GM12878 (cell line): ENCODE measurements at regions not wholly inside any gene's neighbourhood (a gene's known extent, or its start where the extent isn't known, plus 50 kb on each side); places are given as distances from the start of the nearest gene placed in this dataset.

Experiments
- ATAC-seq: fragments of 200-7000 bp; cut with Tn5 transposase; 3 replicates; pipeline ENCODE4 v1.9.1; 2020; ENCODE audit warnings: mild to moderate bottlenecking, moderate library complexity
- BruUV-seq: library from RNA; stranded (reverse); fragments of 400-500 nt; replicated peaks from 2 replicates; lab custom pipeline; 2021; lab: Mats Ljungman, UMichigan
- CTCF ChIA-PET: fragments of 300-600 bp; sonication (Branson Sonifier 250); formaldehyde crosslinking; extraction: SDS; loops from one replicate; lab custom pipeline; 2021; ENCODE audit warnings: inconsistent platforms; lab: Yijun Ruan, JAX
- POLR2A ChIA-PET: fragments of 350-600 bp; formaldehyde crosslinking; extraction: SDS; loops from one replicate; lab custom pipeline; 2021; ENCODE audit warnings: inconsistent platforms; lab: Charles Lee
- RAD21 ChIA-PET: fragments of 300-600 bp; sonication (Branson Sonifier 250); formaldehyde crosslinking; loops from one replicate; lab custom pipeline; 2023; ENCODE audit warnings: antibody characterized with exemption; ENCODE audit not compliant: unreplicated experiment; lab: Charles Lee
- SMC1A ChIA-PET: fragments of 300-600 bp; sonication (Branson Sonifier 250); formaldehyde crosslinking; loops from one replicate; lab custom pipeline; 2023; ENCODE audit not compliant: unreplicated experiment, uncharacterized antibody; lab: Charles Lee
- DNase-seq: peaks from one replicate; pipeline ENCODE4 v3.0.0-alpha.2; 2011; ENCODE audit warnings: low read depth, low spot score
- FAIRE-seq: peaks from 3 replicates; lab custom pipeline; 2011; peaks lifted over from hg19 to GRCh38; lab: Jason Lieb, UNC
- H2AFZ ChIP-seq: 2 replicates; pipeline ENCODE4 v1.6.0; 2011; ENCODE audit warnings: low read depth, low read length, control low read depth; ENCODE audit not compliant: control insufficient read depth
- H3K27ac ChIP-seq: 2 replicates; pipeline ENCODE4 v1.5.1; 2011; ENCODE audit warnings: control low read depth; ENCODE audit not compliant: control insufficient read depth, insufficient read depth
- H3K27me3 ChIP-seq, 2 experiments: replicated peaks in 1 of 2; 2 replicates each; pipeline versions ENCODE4 v1.6.0 to v1.6.1; 2011; ENCODE audit warnings: low read length in 1 of 2; ENCODE audit not compliant: control insufficient read depth in 2 of 2, insufficient read depth in 2 of 2
- H3K36me3 ChIP-seq, 2 experiments: 2 replicates each; pipeline ENCODE4 v1.5.1; 2011; ENCODE audit warnings: low read length in 1 of 2; ENCODE audit not compliant: control insufficient read depth in 2 of 2, insufficient read depth in 2 of 2
- H3K4me1 ChIP-seq: 2 replicates; pipeline ENCODE4 v1.6.1; 2011; ENCODE audit warnings: mild to moderate bottlenecking, low read length, moderate library complexity, mixed read lengths; ENCODE audit not compliant: control insufficient read depth, insufficient read depth
- H3K4me2 ChIP-seq: 2 replicates; pipeline ENCODE4 v1.6.0; 2011; ENCODE audit warnings: control low read depth; ENCODE audit not compliant: control insufficient read depth, insufficient read depth
- H3K4me3 ChIP-seq: fragments of 200-600 bp; sonication (generic); 2 replicates; pipeline ENCODE4 v1.5.1; 2016
- H3K79me2 ChIP-seq: 2 replicates; pipeline ENCODE4 v1.6.0; 2011; ENCODE audit warnings: low read length; ENCODE audit not compliant: control insufficient read depth, insufficient read depth
- H3K9ac ChIP-seq: 2 replicates; pipeline ENCODE4 v1.8.0; 2011; ENCODE audit warnings: low read length, control low read depth, mixed read lengths; ENCODE audit not compliant: control insufficient read depth, insufficient read depth
- H3K9me3 ChIP-seq: replicated peaks from 3 replicates; pipeline ENCODE4 v1.5.1; 2011; ENCODE audit warnings: mild to moderate bottlenecking, low read length; ENCODE audit not compliant: control insufficient read depth, insufficient read depth
- H4K20me1 ChIP-seq: 2 replicates; pipeline ENCODE4 v1.6.0; 2011; ENCODE audit not compliant: control insufficient read depth, insufficient read depth
- CBFB ChIP-seq: IDR thresholded peaks from 2 replicates; pipeline ENCODE4 v1.6.1; 2016; ENCODE audit warnings: antibody characterized with exemption, low read depth
- EGR1 ChIP-seq, 2 experiments: IDR thresholded peaks; 1 replicate in 1 of 2; 2 replicates in 1 of 2; pipeline ENCODE4 v1.6.1; 2011 to 2012; ENCODE audit warnings: low read depth in 2 of 2, low read length in 2 of 2, borderline replicate concordance in 1 of 2, mild to moderate bottlenecking in 1 of 2, moderate library complexity in 1 of 2
- FOS ChIP-seq: IDR thresholded peaks from 3 replicates; pipeline ENCODE4 v1.6.1; 2011; ENCODE audit warnings: borderline replicate concordance; ENCODE audit not compliant: insufficient read length; ENCODE audit errors: extremely low read depth
- IRF4 ChIP-seq: IDR thresholded peaks from 2 replicates; pipeline ENCODE4 v1.6.1; 2011; ENCODE audit warnings: low read depth, low read length
- MTA3 ChIP-seq: IDR thresholded peaks from 2 replicates; pipeline ENCODE4 v1.6.1; 2012; ENCODE audit warnings: low read length, inconsistent platforms, borderline replicate concordance
- TAF1 ChIP-seq: IDR thresholded peaks from 2 replicates; pipeline ENCODE4 v1.6.1; 2011; ENCODE audit warnings: mild to moderate bottlenecking, low read depth, low read length, borderline replicate concordance
- ZBTB33 ChIP-seq: fragments of 450-650 bp; IDR thresholded peaks from 2 replicates; pipeline ENCODE4 v1.6.1; 2017; ENCODE audit warnings: mild to moderate bottlenecking
- ZNF622 ChIP-seq: fragments of 450-650 bp; IDR thresholded peaks from 2 replicates; pipeline ENCODE4 v1.6.1; 2017; ENCODE audit warnings: mild to moderate bottlenecking, inconsistent platforms
- WGBS: methylation state at CpG from one replicate; pipeline ENCODE4 v1.1.6; 2016; ENCODE audit warnings: low lambda C conversion rate; ENCODE audit not compliant: insufficient replicate concordance, insufficient coverage; ENCODE audit errors: missing lambda C conversion rate; 5-methylcytosine and 5-hydroxymethylcytosine counted together
- in situ Hi-C: fragments of 300-500 bp; cut with MboI; formaldehyde crosslinking; loops from 9 replicates; pipeline ENCODE4 v1.14.3; 2018; ENCODE audit warnings: mixed read lengths
- intact Hi-C: fragments of 100-400 bp; cut with micrococcal nuclease; formaldehyde crosslinking; loops from one replicate; pipeline ENCODE4 v1.14.2; 2022; ENCODE audit not compliant: unreplicated experiment
- TF ChIP-seq, protein P1 (sequence below): fragments of 450-650 bp; IDR thresholded peaks from 2 replicates; pipeline ENCODE4 v1.6.1; 2017; ENCODE audit warnings: mild to moderate bottlenecking, moderate library complexity
- TF ChIP-seq, protein P2 (sequence below): IDR thresholded peaks from 2 replicates; pipeline ENCODE4 v1.6.1; 2012; ENCODE audit warnings: mild to moderate bottlenecking, low read depth, low read length
- TF ChIP-seq, protein P3 (sequence below): fragments of 450-650 bp; IDR thresholded peaks from 2 replicates; pipeline ENCODE4 v1.6.1; 2017; ENCODE audit warnings: mild to moderate bottlenecking, low read depth, inconsistent platforms; ENCODE audit not compliant: poor library complexity, severe bottlenecking

DNA sequence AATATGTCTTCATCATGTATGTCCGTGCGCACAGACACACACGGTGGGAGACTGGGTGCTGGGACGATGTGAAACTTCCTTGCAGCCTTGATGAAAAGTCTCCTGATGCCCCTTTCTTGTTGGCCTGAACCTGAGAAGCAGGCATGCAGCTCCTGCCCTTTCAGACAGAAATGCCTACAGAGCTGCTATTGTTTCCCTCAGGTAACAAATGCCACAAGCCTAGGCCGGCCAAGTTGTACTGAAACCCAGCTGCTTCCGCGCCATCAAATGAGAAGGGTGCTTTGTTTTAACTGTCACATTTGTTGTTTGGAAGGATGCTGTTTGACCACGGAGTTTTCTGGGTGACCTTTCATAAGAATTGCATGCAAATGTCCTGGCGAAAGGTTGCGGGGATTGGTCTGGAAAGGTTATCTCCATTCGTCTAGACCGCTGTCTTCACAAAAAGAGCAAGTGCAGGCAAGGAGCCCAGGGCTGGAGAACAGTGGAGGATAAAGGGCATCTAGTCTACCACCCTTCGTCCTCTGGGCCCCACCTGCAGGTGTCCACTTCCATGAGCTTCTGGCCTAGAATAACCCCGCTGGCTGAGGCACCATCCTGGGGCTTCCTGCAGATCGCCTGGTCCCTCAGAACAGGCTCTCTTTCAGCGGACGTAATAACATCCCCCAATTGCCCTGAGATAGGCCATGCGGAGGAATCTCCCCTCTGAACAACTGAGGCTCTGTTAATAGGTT, 197.2 kb downstream of the SEMA6A start:
- 89% methylated on average over 18 of the region's 18 CpGs for WGBS
- intact Hi-C loops (no loop called here), in situ Hi-C loops (no loop called here)
- no TSS peak for BruUV-seq
- POLR2A ChIA-PET: interaction anchor here (0.7 to 11.3 kb wide), 2 partner anchors 19 to 156 kb away, joined by 3 to 98 read pairs; no protein-coding TSS in a partner anchor
- H3K27me3 ChIP-seq: no peaks in the 10 kb centered on the region
- no peaks in the 10 kb centered on the region for H3K36me3 ChIP-seq
- H3K9me3 ChIP-seq: no peaks in the 10 kb centered on the region
- H3K4me3 ChIP-seq: no peak overlapping the region
- H3K9ac ChIP-seq: no peak overlapping the region
- RAD21 ChIA-PET: interaction anchor here (9.4 kb wide), 1 partner anchor 19 kb away, joined by 229 read pairs; no protein-coding TSS in a partner anchor
- no peak overlapping the region for H3K4me2 ChIP-seq
- peaks cover 7% of the 10 kb centered on the region for H3K4me1 ChIP-seq
- H3K27ac ChIP-seq: no peak overlapping the region
- no peak for DNase-seq
- H4K20me1 ChIP-seq: no peaks in the 10 kb centered on the region
- FAIRE-seq: no peak
- peak; percentile 11; the same call in 1 of the 3 replicates for ATAC-seq
- SMC1A ChIA-PET: interaction anchor here (0.5 to 12.0 kb wide), 3 partner anchors 19 to 240 kb away, joined by 3 to 307 read pairs (median 58); no protein-coding TSS in a partner anchor
- CTCF ChIA-PET: interaction anchor here (0.5 to 2.4 kb wide), 3 partner anchors 13 to 241 kb away, joined by 3 to 7 read pairs (median 3); no protein-coding TSS in a partner anchor
- H2AFZ ChIP-seq: no peak overlapping the region
- no peaks in the 10 kb centered on the region for H3K79me2 ChIP-seq
- TF ChIP-seq MTA3 (no peak), TAF1 (no peak), FOS (no peak), ZBTB33 (no peak), EGR1 (IDR thresholded peaks at IDR 0.05; ENCODE audit: borderline replicate concordance in 1 of 2, low read depth in 2 of 2, low read length in 2 of 2) (no peak), CBFB (no peak), ZNF622 (no peak), IRF4 (no peak)
- TF ChIP-seq, protein P1, sequence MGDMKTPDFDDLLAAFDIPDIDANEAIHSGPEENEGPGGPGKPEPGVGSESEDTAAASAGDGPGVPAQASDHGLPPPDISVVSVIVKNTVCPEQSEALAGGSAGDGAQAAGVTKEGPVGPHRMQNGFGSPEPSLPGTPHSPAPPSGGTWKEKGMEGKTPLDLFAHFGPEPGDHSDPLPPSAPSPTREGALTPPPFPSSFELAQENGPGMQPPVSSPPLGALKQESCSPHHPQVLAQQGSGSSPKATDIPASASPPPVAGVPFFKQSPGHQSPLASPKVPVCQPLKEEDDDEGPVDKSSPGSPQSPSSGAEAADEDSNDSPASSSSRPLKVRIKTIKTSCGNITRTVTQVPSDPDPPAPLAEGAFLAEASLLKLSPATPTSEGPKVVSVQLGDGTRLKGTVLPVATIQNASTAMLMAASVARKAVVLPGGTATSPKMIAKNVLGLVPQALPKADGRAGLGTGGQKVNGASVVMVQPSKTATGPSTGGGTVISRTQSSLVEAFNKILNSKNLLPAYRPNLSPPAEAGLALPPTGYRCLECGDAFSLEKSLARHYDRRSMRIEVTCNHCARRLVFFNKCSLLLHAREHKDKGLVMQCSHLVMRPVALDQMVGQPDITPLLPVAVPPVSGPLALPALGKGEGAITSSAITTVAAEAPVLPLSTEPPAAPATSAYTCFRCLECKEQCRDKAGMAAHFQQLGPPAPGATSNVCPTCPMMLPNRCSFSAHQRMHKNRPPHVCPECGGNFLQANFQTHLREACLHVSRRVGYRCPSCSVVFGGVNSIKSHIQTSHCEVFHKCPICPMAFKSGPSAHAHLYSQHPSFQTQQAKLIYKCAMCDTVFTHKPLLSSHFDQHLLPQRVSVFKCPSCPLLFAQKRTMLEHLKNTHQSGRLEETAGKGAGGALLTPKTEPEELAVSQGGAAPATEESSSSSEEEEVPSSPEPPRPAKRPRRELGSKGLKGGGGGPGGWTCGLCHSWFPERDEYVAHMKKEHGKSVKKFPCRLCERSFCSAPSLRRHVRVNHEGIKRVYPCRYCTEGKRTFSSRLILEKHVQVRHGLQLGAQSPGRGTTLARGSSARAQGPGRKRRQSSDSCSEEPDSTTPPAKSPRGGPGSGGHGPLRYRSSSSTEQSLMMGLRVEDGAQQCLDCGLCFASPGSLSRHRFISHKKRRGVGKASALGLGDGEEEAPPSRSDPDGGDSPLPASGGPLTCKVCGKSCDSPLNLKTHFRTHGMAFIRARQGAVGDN: no peak
- TF ChIP-seq, protein P2, sequence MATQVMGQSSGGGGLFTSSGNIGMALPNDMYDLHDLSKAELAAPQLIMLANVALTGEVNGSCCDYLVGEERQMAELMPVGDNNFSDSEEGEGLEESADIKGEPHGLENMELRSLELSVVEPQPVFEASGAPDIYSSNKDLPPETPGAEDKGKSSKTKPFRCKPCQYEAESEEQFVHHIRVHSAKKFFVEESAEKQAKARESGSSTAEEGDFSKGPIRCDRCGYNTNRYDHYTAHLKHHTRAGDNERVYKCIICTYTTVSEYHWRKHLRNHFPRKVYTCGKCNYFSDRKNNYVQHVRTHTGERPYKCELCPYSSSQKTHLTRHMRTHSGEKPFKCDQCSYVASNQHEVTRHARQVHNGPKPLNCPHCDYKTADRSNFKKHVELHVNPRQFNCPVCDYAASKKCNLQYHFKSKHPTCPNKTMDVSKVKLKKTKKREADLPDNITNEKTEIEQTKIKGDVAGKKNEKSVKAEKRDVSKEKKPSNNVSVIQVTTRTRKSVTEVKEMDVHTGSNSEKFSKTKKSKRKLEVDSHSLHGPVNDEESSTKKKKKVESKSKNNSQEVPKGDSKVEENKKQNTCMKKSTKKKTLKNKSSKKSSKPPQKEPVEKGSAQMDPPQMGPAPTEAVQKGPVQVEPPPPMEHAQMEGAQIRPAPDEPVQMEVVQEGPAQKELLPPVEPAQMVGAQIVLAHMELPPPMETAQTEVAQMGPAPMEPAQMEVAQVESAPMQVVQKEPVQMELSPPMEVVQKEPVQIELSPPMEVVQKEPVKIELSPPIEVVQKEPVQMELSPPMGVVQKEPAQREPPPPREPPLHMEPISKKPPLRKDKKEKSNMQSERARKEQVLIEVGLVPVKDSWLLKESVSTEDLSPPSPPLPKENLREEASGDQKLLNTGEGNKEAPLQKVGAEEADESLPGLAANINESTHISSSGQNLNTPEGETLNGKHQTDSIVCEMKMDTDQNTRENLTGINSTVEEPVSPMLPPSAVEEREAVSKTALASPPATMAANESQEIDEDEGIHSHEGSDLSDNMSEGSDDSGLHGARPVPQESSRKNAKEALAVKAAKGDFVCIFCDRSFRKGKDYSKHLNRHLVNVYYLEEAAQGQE: no peak
- TF ChIP-seq, protein P3, sequence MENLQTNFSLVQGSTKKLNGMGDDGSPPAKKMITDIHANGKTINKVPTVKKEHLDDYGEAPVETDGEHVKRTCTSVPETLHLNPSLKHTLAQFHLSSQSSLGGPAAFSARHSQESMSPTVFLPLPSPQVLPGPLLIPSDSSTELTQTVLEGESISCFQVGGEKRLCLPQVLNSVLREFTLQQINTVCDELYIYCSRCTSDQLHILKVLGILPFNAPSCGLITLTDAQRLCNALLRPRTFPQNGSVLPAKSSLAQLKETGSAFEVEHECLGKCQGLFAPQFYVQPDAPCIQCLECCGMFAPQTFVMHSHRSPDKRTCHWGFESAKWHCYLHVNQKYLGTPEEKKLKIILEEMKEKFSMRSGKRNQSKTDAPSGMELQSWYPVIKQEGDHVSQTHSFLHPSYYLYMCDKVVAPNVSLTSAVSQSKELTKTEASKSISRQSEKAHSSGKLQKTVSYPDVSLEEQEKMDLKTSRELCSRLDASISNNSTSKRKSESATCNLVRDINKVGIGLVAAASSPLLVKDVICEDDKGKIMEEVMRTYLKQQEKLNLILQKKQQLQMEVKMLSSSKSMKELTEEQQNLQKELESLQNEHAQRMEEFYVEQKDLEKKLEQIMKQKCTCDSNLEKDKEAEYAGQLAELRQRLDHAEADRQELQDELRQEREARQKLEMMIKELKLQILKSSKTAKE: no peak
